Ovary (tissue), 3 donors: ENCODE measurements at regions not wholly inside any gene's neighbourhood (a gene's known extent, or its start where the extent isn't known, plus 50 kb on each side); places are given as distances from the start of the nearest gene placed in this dataset.

Experiments used
- CTCF ChIP-seq, 3 donors: fragments of 450-650 bp in 2 of 3; fragments of 200-600 bp in 1 of 3; IDR thresholded peaks; one replicate each; pipeline versions ENCODE4 v1.5.1 to v1.8.0; 2016 to 2022; ENCODE audit warnings: antibody characterized with exemption in 3 of 3, mild to moderate bottlenecking in 1 of 3
- EP300 ChIP-seq: sonication (generic); formaldehyde crosslinking; IDR thresholded peaks from one replicate; pipeline ENCODE4 v1.6.1; 2017; ENCODE audit warnings: antibody characterized with exemption
- POLR2A ChIP-seq: fragments of 450-650 bp; IDR thresholded peaks from one replicate; pipeline ENCODE4 v1.6.1; 2017; ENCODE audit warnings: antibody characterized with exemption, mild to moderate bottlenecking, moderate library complexity
- donor health status: DM: no; HTN: no; CAD: no.

GRCh38 chr5:148880696-148881095, 54.3 kb downstream of the ADRB2 start:
- TF ChIP-seq POLR2A (no peak), CTCF (IDR thresholded peaks at IDR 0.05) (no peak), EP300 (no peak)
